ENCODE measurements at regions not wholly inside any gene's neighbourhood (a gene's known extent, or its start where the extent isn't known, plus 50 kb on each side); places are given as distances from the start of the nearest gene placed in this dataset.

GRCh38 chr12:77540097-77540496 is 290.6 kb upstream of the NAV3 start:
- 60% methylated on average over 2 of the region's 2 CpGs for WGBS (ENCODE audit: low lambda C conversion rate, missing lambda C conversion rate)
- Histone ChIP-seq H3K27ac (no peak overlapping the region), H3K9me3 (ENCODE audit: low read depth) (no peaks in the 10 kb centered on the region), H3K4me2 (no peak overlapping the region), H3K9me2 (replicated peaks; ENCODE audit: insufficient read depth) (no peaks in the 10 kb centered on the region), H4K20me1 (ENCODE audit: insufficient read depth, poor library complexity, severe bottlenecking) (no peaks in the 10 kb centered on the region), H3K4me3 (no peak overlapping the region), H3K36me3 (replicated peaks; ENCODE audit: insufficient read depth, low read depth) (no peaks in the 10 kb centered on the region), H3K4me1 (ENCODE audit: insufficient read depth) (peaks cover 3% of the 10 kb centered on the region), H3K79me2 (no peaks in the 10 kb centered on the region), H2AFZ (no peak overlapping the region), H3K27me3 (no peaks in the 10 kb centered on the region)
- TF ChIP-seq EZH2 (IDR thresholded peaks at IDR 0.05; ENCODE audit: borderline replicate concordance) (no peak), EZH2phosphoT487 (IDR thresholded peaks at IDR 0.05; ENCODE audit: low read depth, severe bottlenecking, unreplicated experiment) (no peak), CTCF (IDR thresholded peaks at IDR 0.05; ENCODE audit: poor library complexity) (no peak)
- no peak for DNase-seq (ENCODE audit: low spot score)

GRCh38 chr12:77537663-77538062 is 293.0 kb upstream of the NAV3 start:
- WGBS (ENCODE audit: low lambda C conversion rate, missing lambda C conversion rate), result 95% methylated on average over 1 of the region's 1 CpG
- H3K9me2 ChIP-seq (replicated peaks; ENCODE audit: insufficient read depth), result no peaks in the 10 kb centered on the region

GRCh38 chr12:77535734-77536133 is 295.0 kb upstream of the NAV3 start:
- Histone ChIP-seq H3K9me2 (replicated peaks; ENCODE audit: insufficient read depth) (no peaks in the 10 kb centered on the region), H3K27me3 (no peaks in the 10 kb centered on the region), H2AFZ (no peak overlapping the region), H3K36me3 (replicated peaks; ENCODE audit: insufficient read depth, low read depth) (no peaks in the 10 kb centered on the region), H3K9me3 (ENCODE audit: low read depth) (no peaks in the 10 kb centered on the region), H3K4me2 (no peak overlapping the region), H3K4me1 (ENCODE audit: insufficient read depth) (peaks cover 3% of the 10 kb centered on the region), H3K79me2 (no peaks in the 10 kb centered on the region), H4K20me1 (ENCODE audit: insufficient read depth, poor library complexity, severe bottlenecking) (no peaks in the 10 kb centered on the region), H3K4me3 (no peak overlapping the region), H3K27ac (no peak overlapping the region)
- DNase-seq (ENCODE audit: low spot score), result no peak
- 91% methylated on average over 2 of the region's 2 CpGs for WGBS (ENCODE audit: low lambda C conversion rate, missing lambda C conversion rate)
- no peak for TF ChIP-seq EZH2phosphoT487 (IDR thresholded peaks at IDR 0.05; ENCODE audit: low read depth, severe bottlenecking, unreplicated experiment)
- TF ChIP-seq CTCF (IDR thresholded peaks at IDR 0.05; ENCODE audit: poor library complexity), result no peak
- TF ChIP-seq EZH2 (IDR thresholded peaks at IDR 0.05; ENCODE audit: borderline replicate concordance), result no peak

More at GRCh38 chr12:77537663-77538062, 293.0 kb upstream of the NAV3 start:
- no peak for TF ChIP-seq EZH2 (IDR thresholded peaks at IDR 0.05; ENCODE audit: borderline replicate concordance)
- no peak for TF ChIP-seq EZH2phosphoT487 (IDR thresholded peaks at IDR 0.05; ENCODE audit: low read depth, severe bottlenecking, unreplicated experiment)
- TF ChIP-seq CTCF (IDR thresholded peaks at IDR 0.05; ENCODE audit: poor library complexity), result no peak
- Histone ChIP-seq H3K27ac (no peak overlapping the region), H3K4me1 (ENCODE audit: insufficient read depth) (peaks cover 3% of the 10 kb centered on the region), H3K79me2 (no peaks in the 10 kb centered on the region), H4K20me1 (ENCODE audit: insufficient read depth, poor library complexity, severe bottlenecking) (no peaks in the 10 kb centered on the region), H3K4me2 (no peak overlapping the region), H3K36me3 (replicated peaks; ENCODE audit: insufficient read depth, low read depth) (no peaks in the 10 kb centered on the region), H3K9me3 (ENCODE audit: low read depth) (no peaks in the 10 kb centered on the region), H3K4me3 (no peak overlapping the region), H3K27me3 (no peaks in the 10 kb centered on the region), H2AFZ (no peak overlapping the region)
- DNase-seq (ENCODE audit: low spot score), result no peak

- H2AFZ ChIP-seq, result no peak overlapping the region
- TF ChIP-seq EZH2 (IDR thresholded peaks at IDR 0.05; ENCODE audit: borderline replicate concordance), result no peak
- TF ChIP-seq CTCF (IDR thresholded peaks at IDR 0.05; ENCODE audit: poor library complexity), result no peak
- no peak for TF ChIP-seq EZH2phosphoT487 (IDR thresholded peaks at IDR 0.05; ENCODE audit: low read depth, severe bottlenecking, unreplicated experiment)
- H3K36me3 ChIP-seq (replicated peaks; ENCODE audit: insufficient read depth, low read depth), result no peaks in the 10 kb centered on the region
- no peaks in the 10 kb centered on the region for H4K20me1 ChIP-seq (ENCODE audit: insufficient read depth, poor library complexity, severe bottlenecking)
- peaks cover 3% of the 10 kb centered on the region for H3K4me1 ChIP-seq (ENCODE audit: insufficient read depth)
- H3K4me3 ChIP-seq, result no peak overlapping the region
- H3K27ac ChIP-seq, result no peak overlapping the region
- H3K27me3 ChIP-seq, result no peaks in the 10 kb centered on the region
- no peaks in the 10 kb centered on the region for H3K9me3 ChIP-seq (ENCODE audit: low read depth)
- no peaks in the 10 kb centered on the region for H3K79me2 ChIP-seq
- DNase-seq (ENCODE audit: low spot score), result no peak
- H3K9me2 ChIP-seq (replicated peaks; ENCODE audit: insufficient read depth), result no peaks in the 10 kb centered on the region
- no peak overlapping the region for H3K4me2 ChIP-seq
Observed at GRCh38 chr12:77531912-77532311, 298.8 kb upstream of the NAV3 start.
